ENCODE measurements at regions not wholly inside any gene's neighbourhood (a gene's known extent, or its start where the extent isn't known, plus 50 kb on each side); places are given as distances from the start of the nearest gene placed in this dataset.

DNA sequence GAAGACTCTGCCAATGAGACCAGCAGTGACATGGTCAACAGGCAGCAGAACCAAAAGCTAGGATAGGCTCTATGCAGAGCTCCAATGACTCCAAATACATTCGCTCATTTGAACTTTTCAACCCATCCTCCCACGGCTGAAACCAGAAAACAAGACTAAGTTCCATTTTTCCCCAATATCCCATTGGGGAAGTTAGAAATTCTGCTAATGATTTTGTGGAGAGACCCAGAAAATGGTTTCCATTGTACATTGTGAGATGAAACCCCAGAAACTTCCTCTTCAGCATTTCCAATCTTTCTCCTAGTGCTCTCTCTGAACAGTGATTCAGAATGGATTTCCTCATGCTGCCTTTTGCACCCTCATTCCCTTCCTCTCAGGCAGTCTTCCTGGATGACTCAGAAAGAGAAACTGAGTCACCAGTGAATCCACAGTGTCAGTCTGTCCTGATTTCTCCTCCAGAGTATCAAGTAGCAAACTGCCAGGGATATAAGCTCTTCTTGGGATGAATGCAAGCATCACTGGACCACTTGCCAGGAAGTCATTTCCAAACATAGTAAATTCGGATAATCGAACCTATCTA lies 467.7 kb upstream of the ID2 start:
- no peak overlapping the region for H3K4me3 ChIP-seq (ENCODE audit: low read depth, low read length)
- DNase-seq (ENCODE audit: low read depth): no peak

DNA sequence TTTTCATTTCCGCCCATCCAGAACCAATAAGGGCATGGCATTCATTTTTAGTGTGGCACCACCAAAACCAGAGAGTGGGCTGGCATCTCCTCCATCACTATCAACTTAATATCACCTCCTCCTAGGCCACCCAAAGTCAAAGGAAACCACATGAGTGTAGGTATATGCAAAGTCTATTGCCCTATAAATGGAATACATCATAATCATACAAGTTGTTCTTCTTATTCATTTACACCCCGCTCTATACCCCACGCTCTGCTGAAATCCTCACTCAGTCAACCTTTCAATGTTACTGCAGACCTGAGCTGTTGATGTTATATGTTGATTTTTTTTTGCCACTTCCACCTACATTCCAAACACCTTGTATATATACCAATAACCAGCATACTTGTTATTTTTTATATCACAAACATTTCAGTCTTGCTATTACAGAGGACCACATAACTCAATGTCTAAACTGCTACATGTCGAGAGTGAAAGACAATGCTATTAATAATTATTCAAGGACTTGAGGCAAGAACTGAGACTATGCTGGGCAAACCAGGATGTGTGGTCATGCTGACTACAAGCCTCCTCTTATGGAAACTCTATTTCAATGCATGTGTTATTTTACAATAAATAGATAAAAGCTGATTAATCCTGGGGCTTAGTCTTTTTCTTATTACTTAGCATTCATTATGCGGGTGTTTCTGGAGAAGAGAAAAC lies 466.5 kb upstream of the ID2 start:
- DNase-seq (ENCODE audit: low read depth): no peak

DNA sequence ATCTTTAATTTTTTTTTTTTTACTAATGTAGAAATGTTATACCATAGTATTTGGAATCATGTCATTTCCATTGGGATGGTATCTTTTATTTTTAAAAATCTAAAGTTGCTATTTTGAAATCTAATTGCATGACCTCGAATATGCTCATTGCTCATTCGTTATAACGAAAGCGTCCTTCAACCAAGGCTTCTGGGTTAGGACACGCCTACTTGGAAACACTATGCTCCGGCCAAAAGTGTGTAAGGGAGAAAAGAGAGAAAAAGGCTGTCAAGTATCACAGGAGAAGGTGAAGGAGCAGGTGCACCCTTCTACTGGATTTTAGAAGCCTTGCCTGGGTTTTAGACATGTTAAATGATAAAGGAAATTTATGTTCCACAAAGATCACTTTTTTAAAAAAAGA lies 465.9 kb upstream of the ID2 start:
- DNase-seq (ENCODE audit: low read depth): no peak
- no peak overlapping the region for H3K4me3 ChIP-seq (ENCODE audit: low read depth, low read length)

More for the DNA sequence above, 466.5 kb upstream of the ID2 start:
- H3K4me3 ChIP-seq (ENCODE audit: low read depth, low read length): no peak overlapping the region

DNA sequence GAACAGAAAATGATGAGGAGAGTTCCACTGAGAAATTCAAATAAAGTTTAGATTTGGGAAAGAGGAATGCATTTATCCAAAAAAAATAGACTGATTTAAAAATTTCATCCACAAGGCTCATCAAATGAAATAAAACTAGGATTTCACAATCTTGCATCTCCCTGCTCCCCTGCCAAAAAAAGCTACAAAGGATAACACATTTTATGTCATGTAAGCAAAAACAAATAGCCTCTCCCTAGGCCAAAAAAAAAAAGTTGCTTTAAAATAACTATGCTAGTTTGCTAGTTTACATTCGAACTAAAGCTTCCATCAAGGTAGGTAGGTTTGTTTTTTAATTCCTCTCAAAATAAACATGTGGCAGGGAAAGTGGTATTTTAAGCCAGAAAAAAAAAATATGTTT lies 465.5 kb upstream of the ID2 start:
- DNase-seq (ENCODE audit: low read depth): no peak
- no peak overlapping the region for H3K4me3 ChIP-seq (ENCODE audit: low read depth, low read length)

DNA sequence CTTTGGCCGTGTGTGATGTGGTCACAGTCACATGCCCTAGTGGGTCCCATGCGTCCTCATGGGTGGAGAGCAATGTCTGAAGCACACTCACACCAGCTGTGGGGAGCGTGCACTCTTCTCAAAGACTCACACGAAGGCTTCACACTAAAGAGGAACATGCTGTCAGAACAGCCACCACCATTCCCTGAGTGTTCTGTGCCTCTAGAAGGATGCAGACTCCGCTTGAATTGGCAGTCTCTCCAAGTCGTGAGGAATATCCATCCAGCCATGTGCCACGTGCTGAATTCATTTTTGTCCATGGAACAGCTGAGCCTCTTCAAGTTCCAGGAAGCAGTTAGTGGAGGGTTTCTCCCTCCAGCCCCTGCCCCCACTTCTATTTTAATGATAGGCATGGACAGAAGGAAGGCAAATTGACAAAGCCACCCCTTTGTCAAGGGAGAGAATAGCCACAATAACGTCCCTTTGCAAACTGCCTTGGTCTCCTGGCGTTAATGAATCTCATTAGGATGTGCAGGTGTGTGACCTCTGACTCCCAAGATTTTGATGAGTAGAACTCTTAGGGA lies 464.3 kb upstream of the ID2 start:
- H3K4me3 ChIP-seq (ENCODE audit: low read depth, low read length): no peak overlapping the region
- no peak for DNase-seq (ENCODE audit: low read depth)

DNA sequence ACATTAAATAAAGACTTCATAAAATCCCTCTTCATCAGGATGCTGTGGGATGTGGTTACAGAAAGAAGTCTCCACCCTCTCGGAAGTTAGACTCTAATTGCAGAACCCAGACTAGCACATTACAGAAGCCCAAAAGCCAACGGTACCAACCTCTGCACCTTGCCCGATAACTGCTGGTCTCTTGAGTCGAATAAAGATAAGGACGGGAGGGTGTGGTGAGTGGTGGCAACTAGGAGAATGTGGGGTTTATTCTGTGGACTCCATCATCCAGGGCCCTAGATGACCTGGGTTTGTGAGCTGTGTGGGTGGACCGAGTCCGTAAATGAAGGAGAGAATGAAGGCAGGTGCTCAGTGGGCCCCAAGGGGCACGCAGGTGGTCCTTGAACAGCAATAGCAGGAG lies 462.8 kb upstream of the ID2 start:
- H3K4me3 ChIP-seq (ENCODE audit: low read depth, low read length): no peak overlapping the region
- DNase-seq (ENCODE audit: low read depth): no peak

DNA sequence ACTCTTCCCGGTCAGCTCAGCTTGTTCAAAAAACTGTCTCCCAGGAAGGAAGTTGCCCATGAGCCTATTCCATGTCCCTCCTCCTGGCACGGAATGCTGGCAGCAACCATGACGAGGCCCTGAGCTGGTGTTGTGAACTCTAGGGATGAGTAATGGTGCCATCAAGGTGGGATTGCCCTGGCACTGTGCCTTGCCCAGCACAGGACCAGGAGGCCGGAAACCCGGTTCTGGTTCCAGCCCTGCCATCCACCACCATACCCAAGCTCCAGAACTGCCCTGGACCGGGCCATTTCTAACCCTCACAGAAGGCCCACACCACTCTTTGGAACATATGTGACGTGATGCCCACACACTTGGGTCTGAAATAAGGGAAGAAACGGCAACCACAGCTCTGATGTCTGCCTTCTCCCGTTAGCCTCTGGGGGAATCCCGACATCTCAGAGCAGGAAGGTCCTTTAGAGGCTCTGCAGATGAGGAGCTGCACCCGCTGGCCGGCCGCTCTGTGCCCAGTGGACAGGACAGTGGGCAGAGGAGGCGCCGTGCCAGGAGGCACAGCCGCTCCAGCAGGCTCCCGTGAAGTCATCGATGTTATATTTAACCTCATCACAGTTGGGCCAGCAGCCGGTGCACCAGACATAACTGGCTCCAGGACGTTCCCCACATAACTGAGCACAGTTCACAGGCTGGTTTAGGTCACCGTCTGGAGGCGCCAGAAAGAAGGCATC lies 462.1 kb upstream of the ID2 start:
- no peak for DNase-seq (ENCODE audit: low read depth)
- no peak overlapping the region for H3K4me3 ChIP-seq (ENCODE audit: low read depth, low read length)

DNA sequence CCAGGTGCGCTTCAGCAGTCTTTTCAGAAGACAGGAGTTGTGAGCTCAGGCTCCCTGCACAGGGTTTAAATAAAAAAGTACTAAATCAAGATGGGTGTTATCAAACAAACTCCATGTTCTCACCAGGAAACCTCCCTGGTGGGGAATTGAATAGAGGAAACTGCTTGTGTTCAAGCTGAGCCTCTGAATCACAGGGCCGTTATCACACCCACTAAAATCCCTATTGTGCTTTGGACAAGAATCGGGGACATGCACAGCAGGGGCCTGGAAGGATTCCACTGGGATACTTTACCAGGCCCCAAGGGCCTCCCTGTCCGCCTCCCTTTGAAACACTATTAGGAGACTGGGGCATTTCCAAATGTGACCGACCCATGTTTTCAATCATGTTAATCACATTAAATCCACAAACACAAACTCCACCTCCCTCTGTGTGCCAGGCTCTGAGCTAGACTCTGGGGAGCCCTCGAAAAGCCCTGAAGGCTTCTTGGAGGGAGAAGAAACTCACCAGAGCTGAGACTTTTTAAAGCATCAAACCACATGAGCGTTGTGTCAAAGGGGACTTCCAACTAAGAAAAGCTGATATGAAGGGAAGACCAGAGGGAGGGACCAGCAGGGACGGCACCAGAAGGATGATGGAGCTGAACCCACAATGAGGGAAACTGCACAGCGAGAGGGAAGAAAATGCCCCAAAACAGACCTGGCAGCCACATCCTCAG lies 458.7 kb upstream of the ID2 start:
- DNase-seq (ENCODE audit: low read depth): no peak
- H3K4me3 ChIP-seq (ENCODE audit: low read depth, low read length): no peak overlapping the region

DNA sequence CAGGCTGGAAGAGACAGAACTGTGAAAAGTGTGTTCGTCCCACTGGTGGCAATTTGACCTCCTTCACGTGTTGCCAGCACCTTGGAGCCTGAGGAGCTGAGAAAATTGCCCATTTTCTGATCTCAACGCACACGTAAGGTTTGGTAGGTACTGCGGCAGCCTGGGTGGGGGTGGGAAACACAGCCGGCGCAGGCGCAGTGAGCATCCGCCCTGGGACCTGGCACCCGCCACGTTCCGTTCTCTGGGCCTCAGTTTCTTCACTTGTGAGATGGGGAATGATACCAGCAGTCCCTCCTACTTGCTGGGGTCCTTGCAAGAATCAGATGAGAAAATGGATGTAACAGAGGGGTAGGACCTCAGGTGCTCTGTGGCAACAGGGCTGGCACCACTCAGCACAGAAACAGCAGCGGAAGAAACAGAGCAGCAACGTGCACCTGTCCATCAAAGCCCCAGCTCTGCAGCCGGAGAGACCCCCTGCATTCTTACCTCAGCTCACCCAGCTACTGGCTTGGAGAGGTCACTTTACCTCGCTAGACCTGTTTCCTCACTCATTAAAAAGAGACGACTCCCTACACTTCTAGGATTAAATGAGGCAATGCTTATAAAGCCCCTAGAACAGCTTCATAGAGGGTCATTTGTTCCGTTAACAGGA lies 458.0 kb upstream of the ID2 start:
- no peak overlapping the region for H3K4me3 ChIP-seq (ENCODE audit: low read depth, low read length)
- no peak for DNase-seq (ENCODE audit: low read depth)

DNA sequence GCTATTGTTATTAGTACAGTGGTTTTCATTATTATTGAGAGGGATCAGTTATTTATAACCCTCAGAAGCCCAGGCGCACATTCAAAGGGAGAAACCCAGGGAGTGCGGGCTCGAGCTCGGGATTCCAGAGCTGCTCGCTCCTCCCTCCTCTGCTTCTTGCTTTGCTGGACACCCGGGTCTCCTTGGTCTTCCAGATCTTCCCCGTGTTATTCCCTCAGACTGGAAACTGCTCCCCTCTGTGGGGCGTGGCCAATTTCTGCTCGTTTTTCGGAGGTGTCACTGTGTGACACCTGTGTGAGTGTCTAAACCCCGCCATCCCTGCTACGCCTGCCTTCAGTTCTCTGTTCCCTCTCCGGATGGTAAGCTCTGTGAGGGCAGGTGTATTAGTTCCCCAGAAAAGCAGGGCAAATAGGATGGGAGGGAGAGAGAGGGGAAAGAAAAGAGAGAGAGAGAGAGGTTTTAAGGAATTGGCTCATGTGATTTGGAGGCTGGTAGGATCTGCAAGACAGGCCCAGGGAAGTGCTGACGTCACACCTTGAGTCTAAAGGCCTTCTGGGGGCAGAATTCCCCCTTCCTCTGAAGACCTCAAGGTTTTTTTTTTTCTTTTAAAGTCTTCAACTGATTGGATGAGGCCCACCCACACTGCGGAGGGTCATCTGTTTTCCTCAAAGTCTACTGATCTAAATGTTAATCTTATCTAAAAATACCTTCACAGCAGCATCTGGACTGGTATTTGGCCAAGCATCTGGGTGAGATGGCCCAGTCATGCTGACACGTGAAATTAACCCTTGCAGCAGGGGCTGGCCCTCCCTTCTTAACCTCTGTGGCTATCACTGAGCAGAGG lies 457.3 kb upstream of the ID2 start:
- no peak for DNase-seq (ENCODE audit: low read depth)
- no peak overlapping the region for H3K4me3 ChIP-seq (ENCODE audit: low read depth, low read length)

DNA sequence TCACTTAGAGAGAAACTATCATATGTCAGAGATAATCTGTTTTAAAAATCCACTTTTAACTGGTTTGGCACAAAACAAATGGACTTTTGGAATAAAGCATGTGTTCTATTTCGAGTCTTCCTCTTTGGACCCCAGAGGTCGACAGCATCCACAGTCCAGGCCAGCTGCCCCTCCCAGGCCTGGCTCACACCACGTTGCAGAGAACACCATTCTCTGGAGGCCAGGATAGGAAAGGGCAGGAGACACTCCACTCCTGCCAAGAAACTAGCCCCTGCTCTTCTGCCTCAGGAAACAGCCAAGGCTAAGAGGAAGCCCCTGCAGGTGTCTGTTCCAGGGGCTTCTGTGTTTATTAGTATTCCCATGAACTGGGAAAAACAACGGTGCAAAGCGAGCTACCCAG lies 456.6 kb upstream of the ID2 start:
- DNase-seq (ENCODE audit: low read depth): no peak
- no peak overlapping the region for H3K4me3 ChIP-seq (ENCODE audit: low read depth, low read length)

DNA sequence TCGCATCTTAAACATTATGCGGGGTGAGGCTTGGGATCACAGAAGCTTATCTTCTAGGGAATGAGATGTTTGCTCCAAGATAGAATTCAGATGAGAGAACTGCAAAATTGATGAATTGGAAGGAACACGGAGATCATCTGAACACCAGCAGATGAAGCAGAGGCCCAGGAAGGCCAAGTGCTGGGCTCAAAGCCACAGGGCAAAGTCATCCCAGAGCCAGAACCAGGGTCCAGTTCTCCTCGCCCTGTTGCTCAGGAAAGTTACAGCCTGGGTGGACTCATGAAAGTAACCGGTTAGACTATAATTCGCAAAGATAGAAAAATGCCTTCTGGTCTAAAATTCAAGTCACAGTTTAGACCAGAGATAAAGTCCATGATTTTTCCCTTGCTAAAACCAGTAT lies 456.1 kb upstream of the ID2 start:
- DNase-seq (ENCODE audit: low read depth): no peak
- no peak overlapping the region for H3K4me3 ChIP-seq (ENCODE audit: low read depth, low read length)

DNA sequence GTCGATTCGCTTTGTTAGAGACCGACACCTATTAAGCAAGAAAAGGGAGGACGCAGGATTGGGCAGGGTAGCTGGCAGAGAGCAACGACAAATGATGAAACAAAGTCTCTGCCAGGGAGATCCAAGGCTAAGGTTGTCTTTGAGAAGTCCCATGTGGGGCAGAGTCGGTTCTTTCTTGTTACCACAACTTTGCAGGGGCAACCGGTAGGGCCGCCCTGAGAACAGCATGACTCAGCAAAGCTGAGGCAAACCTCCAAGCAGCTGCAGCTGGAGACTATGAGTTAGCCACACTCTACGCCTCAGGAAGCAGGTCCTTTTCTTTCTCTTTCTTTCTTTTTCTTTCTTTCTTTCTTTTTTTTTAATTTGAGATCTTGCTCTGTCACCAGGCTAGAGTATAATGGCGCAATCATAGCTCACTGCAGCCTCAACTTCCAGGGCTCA lies 452.3 kb upstream of the ID2 start:
- DNase-seq (ENCODE audit: low read depth): peak; percentile 72
- H3K4me3 ChIP-seq (ENCODE audit: low read depth, low read length): no peak overlapping the region

DNA sequence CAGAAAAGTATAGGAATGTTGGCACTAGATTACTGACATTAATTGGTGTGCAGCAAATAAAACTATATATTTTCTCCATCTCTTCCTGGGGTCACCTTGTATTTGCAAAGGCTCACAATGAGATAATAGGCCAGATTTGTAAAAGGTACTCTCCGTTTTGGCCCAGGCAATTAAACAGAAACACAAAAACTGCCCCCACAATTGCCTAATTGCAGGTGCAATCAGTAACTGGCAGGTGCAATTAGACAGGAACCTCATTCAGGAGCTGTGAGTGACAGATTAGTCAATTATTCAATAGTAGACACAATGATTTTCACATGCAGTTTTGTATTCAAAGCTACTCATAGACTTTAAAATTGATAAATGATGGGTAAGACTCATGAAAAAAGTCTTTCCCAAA lies 451.4 kb upstream of the ID2 start:
- no peak overlapping the region for H3K4me3 ChIP-seq (ENCODE audit: low read depth, low read length)
- no peak for DNase-seq (ENCODE audit: low read depth)

DNA sequence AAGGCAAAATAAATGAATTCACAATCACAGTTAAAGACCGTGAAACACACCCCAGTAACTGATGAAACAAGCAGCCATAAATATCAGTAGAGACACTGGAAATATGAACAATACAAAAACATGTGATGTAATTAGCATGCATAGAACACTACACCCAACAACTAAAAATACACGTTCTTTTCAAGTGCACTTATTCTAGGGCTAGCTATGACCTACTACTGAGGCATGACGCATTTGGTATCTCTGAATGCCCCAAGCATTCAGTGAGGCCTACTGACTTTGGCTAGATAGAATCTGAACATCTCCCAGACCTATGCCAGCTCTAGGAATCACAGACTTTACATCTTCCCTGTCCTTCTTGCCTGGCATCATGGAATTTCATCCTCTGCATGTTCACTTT lies 450.0 kb upstream of the ID2 start:
- DNase-seq (ENCODE audit: low read depth): no peak
- no peak overlapping the region for H3K4me3 ChIP-seq (ENCODE audit: low read depth, low read length)

DNA sequence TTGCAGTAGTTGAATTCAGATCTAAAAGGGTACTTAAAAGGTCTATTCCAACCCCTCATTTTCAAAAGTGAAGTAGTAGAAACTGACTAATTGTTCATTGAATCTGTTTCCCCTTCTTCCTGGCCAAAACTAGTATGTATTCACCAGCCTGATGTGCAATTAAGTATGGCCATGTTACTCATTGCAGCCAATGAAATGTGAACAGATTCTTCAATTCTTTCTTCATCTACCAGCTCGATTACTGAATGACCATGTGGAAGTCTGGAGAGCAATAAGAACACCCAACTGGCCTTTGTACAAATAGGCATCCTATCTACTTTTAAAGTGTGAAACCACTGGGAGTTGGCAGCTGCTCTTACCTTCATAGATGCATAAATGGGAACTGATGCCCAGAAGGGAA lies 449.0 kb upstream of the ID2 start:
- DNase-seq (ENCODE audit: low read depth): no peak

DNA sequence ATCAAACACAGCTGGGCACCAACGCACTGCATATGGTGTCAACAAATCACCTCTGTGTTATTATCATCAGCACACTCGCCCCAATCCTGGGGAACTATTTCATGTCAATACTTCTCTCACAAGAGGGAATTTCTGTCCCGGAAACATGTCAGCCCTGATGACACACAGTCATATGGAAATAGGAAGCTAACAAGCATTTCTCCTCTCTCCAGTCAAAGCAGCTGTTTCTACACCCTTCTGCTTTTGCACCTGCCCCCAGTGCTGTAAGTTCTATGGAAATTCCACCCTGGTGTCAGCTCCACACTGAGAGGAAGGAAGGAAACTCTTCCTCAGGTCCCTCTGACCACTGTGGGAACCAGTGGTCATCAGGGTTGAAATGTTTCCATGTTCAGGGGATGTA lies 447.6 kb upstream of the ID2 start:
- H3K4me3 ChIP-seq (ENCODE audit: low read depth, low read length): no peak overlapping the region
- no peak for DNase-seq (ENCODE audit: low read depth)

More for the DNA sequence above, 449.0 kb upstream of the ID2 start:
- H3K4me3 ChIP-seq (ENCODE audit: low read depth, low read length): no peak overlapping the region

DNA sequence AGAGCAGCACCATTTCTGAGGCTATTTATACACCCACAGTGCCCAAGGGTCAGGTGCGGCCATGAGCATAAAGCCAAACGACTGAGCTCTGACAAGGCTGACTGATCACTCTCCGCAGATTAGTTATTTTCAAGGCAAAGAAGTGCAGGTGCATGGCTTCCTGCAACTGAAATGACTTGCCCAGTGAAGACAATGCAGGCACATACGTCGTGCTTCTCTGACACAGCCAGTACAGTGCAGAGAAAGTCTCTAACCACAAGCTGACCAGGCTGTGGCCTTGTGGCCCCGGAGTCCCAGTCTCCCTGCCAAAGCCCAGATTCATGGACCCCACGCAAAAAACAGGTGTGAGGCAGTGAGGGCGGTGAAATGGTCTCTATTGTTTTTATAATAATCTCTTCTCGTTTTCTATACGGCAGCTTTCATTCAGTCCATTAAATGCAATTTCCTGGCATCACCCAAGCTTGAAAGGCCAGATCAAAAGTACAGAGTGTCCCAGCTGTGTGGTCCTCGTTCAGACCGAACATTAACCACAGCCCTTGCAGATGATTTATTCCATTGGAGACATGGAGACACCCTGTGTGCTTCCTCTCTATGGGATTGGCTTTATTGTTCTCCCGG lies 447.0 kb upstream of the ID2 start:
- H3K4me3 ChIP-seq (ENCODE audit: low read depth, low read length): no peak overlapping the region
- peak; percentile 27 for DNase-seq (ENCODE audit: low read depth)

Measured in skeletal muscle cell (primary cell).